H9 (cell line): ENCODE measurements at regions not wholly inside any gene's neighbourhood (a gene's known extent, or its start where the extent isn't known, plus 50 kb on each side); places are given as distances from the start of the nearest gene placed in this dataset.

Experiments used
- DNase-seq: peaks from one replicate; pipeline ENCODE4 v3.0.0-alpha.2; 2017
- H2AFZ ChIP-seq: one replicate; pipeline ENCODE4 v1.6.1; 2013; ENCODE audit warnings: mild to moderate bottlenecking, low read length, control low read depth, moderate library complexity
- H2AK5ac ChIP-seq: 2 replicates; pipeline ENCODE4 v1.6.1; 2013; ENCODE audit warnings: low read length, control low read depth, mixed read lengths; ENCODE audit not compliant: insufficient read length
- H2BK120ac ChIP-seq: one replicate; pipeline ENCODE4 v1.6.1; 2013; ENCODE audit warnings: low read depth, mild to moderate bottlenecking, low read length, control low read depth, inconsistent platforms; ENCODE audit not compliant: poor library complexity, severe bottlenecking
- H2BK12ac ChIP-seq: 2 replicates; pipeline ENCODE4 v1.6.1; 2013; ENCODE audit warnings: low read length, control low read depth, mixed read lengths, low read depth; ENCODE audit not compliant: insufficient read length
- H2BK15ac ChIP-seq: 2 replicates; pipeline ENCODE4 v1.6.1; 2013; ENCODE audit warnings: low read depth, low read length, control low read depth
- H2BK20ac ChIP-seq: one replicate; pipeline ENCODE4 v1.6.1; 2013; ENCODE audit warnings: low read depth, mild to moderate bottlenecking, low read length, control low read depth, inconsistent platforms; ENCODE audit not compliant: poor library complexity, severe bottlenecking
- H2BK5ac ChIP-seq: 2 replicates; pipeline ENCODE4 v1.6.1; 2013; ENCODE audit warnings: low read length, control low read depth, mixed read lengths; ENCODE audit not compliant: insufficient read length
- H3K14ac ChIP-seq: 2 replicates; pipeline ENCODE4 v1.6.1; 2013; ENCODE audit warnings: low read length, control low read depth; ENCODE audit not compliant: insufficient read depth
- H3K18ac ChIP-seq: 2 replicates; pipeline ENCODE4 v1.6.1; 2013; ENCODE audit warnings: low read depth, mild to moderate bottlenecking, mixed read lengths, low read length, control low read depth; ENCODE audit not compliant: insufficient read length
- H3K23ac ChIP-seq: 2 replicates; pipeline ENCODE4 v1.6.1; 2013; ENCODE audit warnings: low read length, control low read depth, mixed read lengths, low read depth; ENCODE audit not compliant: insufficient read length
- H3K23me2 ChIP-seq: 2 replicates; pipeline ENCODE4 v1.6.1; 2013; ENCODE audit warnings: low read depth, mild to moderate bottlenecking, mixed read lengths, low read length, control low read depth; ENCODE audit not compliant: insufficient read length, poor library complexity, severe bottlenecking
- H3K27ac ChIP-seq: 2 replicates; pipeline ENCODE4 v1.5.1; 2013; ENCODE audit warnings: low read length, control low read depth, mixed read lengths, low read depth; ENCODE audit not compliant: insufficient read length
- H3K27me3 ChIP-seq: 2 replicates; pipeline ENCODE4 v1.6.1; 2013; ENCODE audit warnings: low read length, control low read depth, inconsistent platforms; ENCODE audit not compliant: insufficient read depth
- H3K4ac ChIP-seq: 2 replicates; pipeline ENCODE4 v1.6.1; 2013; ENCODE audit warnings: low read depth, mild to moderate bottlenecking, control low read depth, inconsistent platforms, low read length, moderate library complexity
- H3K4me1 ChIP-seq: 2 replicates; pipeline ENCODE4 v1.6.1; 2013; ENCODE audit warnings: low read length, control low read depth, inconsistent platforms; ENCODE audit not compliant: insufficient read depth
- H3K4me2 ChIP-seq: 2 replicates; pipeline ENCODE4 v1.6.1; 2013; ENCODE audit warnings: low read length, control low read depth, mixed read lengths; ENCODE audit not compliant: insufficient read length, insufficient read depth
- H3K56ac ChIP-seq: 2 replicates; pipeline ENCODE4 v1.6.1; 2013; ENCODE audit warnings: low read depth, mild to moderate bottlenecking, mixed read lengths, low read length, control low read depth; ENCODE audit not compliant: insufficient read length
- H3K79me1 ChIP-seq: 2 replicates; pipeline ENCODE4 v1.6.1; 2013; ENCODE audit warnings: low read depth, mild to moderate bottlenecking, moderate library complexity, low read length, control low read depth, inconsistent platforms; ENCODE audit not compliant: insufficient read depth, poor library complexity, severe bottlenecking
- H3K79me2 ChIP-seq: 2 replicates; pipeline ENCODE4 v1.6.1; 2013; ENCODE audit warnings: low read length, control low read depth, inconsistent platforms; ENCODE audit not compliant: insufficient read depth
- H3K9ac ChIP-seq: 2 replicates; pipeline ENCODE4 v1.6.1; 2013; ENCODE audit warnings: low read length, control low read depth, mixed read lengths; ENCODE audit not compliant: insufficient read length; ENCODE audit errors: extremely low read depth
- H3K9me3 ChIP-seq: one replicate; pipeline ENCODE4 v1.6.1; 2013; ENCODE audit warnings: low read depth, low read length, inconsistent platforms; ENCODE audit not compliant: control insufficient read depth
- H3T11ph ChIP-seq: one replicate; pipeline ENCODE4 v1.6.1; 2013; ENCODE audit warnings: mild to moderate bottlenecking, low read length, control low read depth, inconsistent platforms
- H4K20me1 ChIP-seq: one replicate; pipeline ENCODE4 v1.6.1; 2013; ENCODE audit not compliant: control insufficient read depth, insufficient read length, insufficient read depth
- H4K5ac ChIP-seq: 2 replicates; pipeline ENCODE4 v1.6.1; 2013; ENCODE audit warnings: low read depth, mild to moderate bottlenecking, mixed read lengths, low read length, control low read depth; ENCODE audit not compliant: insufficient read length
- H4K8ac ChIP-seq: replicated peaks from 2 replicates; pipeline ENCODE4 v1.6.1; 2013; ENCODE audit warnings: low read length, control low read depth, mixed read lengths, low read depth; ENCODE audit not compliant: insufficient read length
- H4K91ac ChIP-seq: 2 replicates; pipeline ENCODE4 v1.6.1; 2013; ENCODE audit warnings: low read depth, mild to moderate bottlenecking, moderate library complexity, mixed read lengths, low read length, control low read depth; ENCODE audit not compliant: insufficient read length
- H3K27ac Mint-ChIP-seq, 3 experiments: 2 replicates in 2 of 3; 3 replicates in 1 of 3; pipeline ENCODE4 v1.8.0; 2020 to 2021; ENCODE audit warnings: mixed read lengths in 3 of 3, mild to moderate bottlenecking in 1 of 3, moderate library complexity in 1 of 3
- H3K27me3 Mint-ChIP-seq: 2 replicates; pipeline ENCODE4 v1.8.0; 2021; ENCODE audit warnings: low read depth, mild to moderate bottlenecking, moderate library complexity, mixed read lengths
- H3K36me3 Mint-ChIP-seq, 3 experiments: 2 replicates in 2 of 3; 3 replicates in 1 of 3; pipeline ENCODE4 v1.8.0; 2020 to 2021; ENCODE audit warnings: low read depth in 3 of 3, mixed read lengths in 3 of 3; ENCODE audit not compliant: insufficient read depth in 1 of 3
- H3K4me1 Mint-ChIP-seq, 2 experiments: 2 replicates each; pipeline ENCODE4 v1.8.0; 2020; ENCODE audit warnings: mixed read lengths in 2 of 2
- H3K4me3 Mint-ChIP-seq, 2 experiments: 2 replicates in 1 of 2; 3 replicates in 1 of 2; pipeline ENCODE4 v1.8.0; 2020 to 2021; ENCODE audit warnings: mild to moderate bottlenecking in 2 of 2, mixed read lengths in 2 of 2, moderate library complexity in 1 of 2
- H3K9me3 Mint-ChIP-seq, 2 experiments: 2 replicates in 1 of 2; 3 replicates in 1 of 2; pipeline ENCODE4 v1.8.0; 2020; ENCODE audit warnings: mild to moderate bottlenecking in 2 of 2, mixed read lengths in 2 of 2, moderate library complexity in 1 of 2
- CTCF ChIP-seq: fragments of 200-600 bp; sonication (generic); conservative IDR thresholded peaks from 3 replicates; pipeline ENCODE4 v1.8.0; 2021; ENCODE audit warnings: antibody characterized with exemption, mild to moderate bottlenecking
- WGBS: extraction: QIAGEN DNeasy Blood & Tissue Kit; methylation state at CpG from one replicate; pipeline ENCODE4 v1.1.7; 2013; ENCODE audit warnings: missing lambda C conversion rate, low lambda C conversion rate, mixed read lengths; ENCODE audit not compliant: insufficient read length; ENCODE audit errors: extremely low coverage; 5-methylcytosine and 5-hydroxymethylcytosine counted together

- no peaks in the 10 kb centered on the region for H3K23me2 ChIP-seq
- no peak for DNase-seq
- H2BK120ac ChIP-seq = no peak overlapping the region
- H3K9me3 Mint-ChIP-seq = peaks cover 10 to 36% of the 10 kb centered on the region in 2 experiments; a peak in 4 of 5 replicates
- no peaks in the 10 kb centered on the region for H3K79me2 ChIP-seq
- no CpG with 5 or more reads among the region's 1 CpG for WGBS
- TF ChIP-seq CTCF = no peak
- no peaks in the 10 kb centered on the region for H3K79me1 ChIP-seq
- no peak overlapping the region; a peak in 1 of 7 replicates for H3K27ac Mint-ChIP-seq
- no peak overlapping the region for H2AFZ ChIP-seq
- no peaks in the 10 kb centered on the region for H3K27me3 ChIP-seq
- no peak overlapping the region for H3K23ac ChIP-seq
- H3T11ph ChIP-seq = no peak overlapping the region
- no peak overlapping the region for H3K4me2 ChIP-seq
- peaks cover 2 to 17% (median 4%) of the 10 kb centered on the region in 3 experiments; a peak in 5 of 7 replicates for H3K36me3 Mint-ChIP-seq
- H2BK5ac ChIP-seq = no peak overlapping the region
- no peak overlapping the region for H4K5ac ChIP-seq
- no peak overlapping the region for H3K9ac ChIP-seq
- peaks cover 0 to 5% of the 10 kb centered on the region in 2 experiments; a peak in 1 of 4 replicates for H3K4me1 Mint-ChIP-seq
- no peak overlapping the region for H3K4ac ChIP-seq
- H3K27me3 Mint-ChIP-seq = no peaks in the 10 kb centered on the region
- no peak overlapping the region for H3K14ac ChIP-seq
- no peak overlapping the region for H4K91ac ChIP-seq
- H3K56ac ChIP-seq = no peak overlapping the region
- H3K9me3 ChIP-seq = no peaks in the 10 kb centered on the region
- H2AK5ac ChIP-seq = no peak overlapping the region
- no peak overlapping the region for H2BK12ac ChIP-seq
- no peak overlapping the region for H2BK15ac ChIP-seq
- no peak overlapping the region for H3K27ac ChIP-seq
- no peaks in the 10 kb centered on the region for H3K4me1 ChIP-seq
- H2BK20ac ChIP-seq = no peak overlapping the region
- H4K20me1 ChIP-seq = no peaks in the 10 kb centered on the region
- no peak overlapping the region for H3K18ac ChIP-seq
- no peak overlapping the region for H4K8ac ChIP-seq
- no peak overlapping the region for H3K4me3 Mint-ChIP-seq
Measured at GRCh38 chrX:43317378-43317777, 338.7 kb upstream of the MAOA start.
